Left ventricle myocardium inferior (tissue), 1 donor: ENCODE measurements at regions not wholly inside any gene's neighbourhood (a gene's known extent, or its start where the extent isn't known, plus 50 kb on each side); places are given as distances from the start of the nearest gene placed in this dataset.

Source experiments
- DNase-seq: peaks from one replicate; pipeline ENCODE4 v3.0.0-alpha.2; 2020
- H3K27ac ChIP-seq: fragments of 200-600 bp; replicated peaks from 2 replicates; pipeline ENCODE4 v1.8.0; 2021
- H3K27me3 ChIP-seq: fragments of 200-600 bp; 2 replicates; pipeline ENCODE4 v1.8.0; 2021; ENCODE audit warnings: low read depth
- H3K36me3 ChIP-seq: fragments of 200-600 bp; 2 replicates; pipeline ENCODE4 v1.8.0; 2021
- H3K4me1 ChIP-seq: fragments of 200-600 bp; 2 replicates; pipeline ENCODE4 v1.8.0; 2021
- H3K4me3 ChIP-seq: fragments of 200-600 bp; 2 replicates; pipeline ENCODE4 v1.8.0; 2021; ENCODE audit warnings: mild to moderate bottlenecking, moderate library complexity
- H3K9me3 ChIP-seq: fragments of 200-600 bp; replicated peaks from 2 replicates; pipeline ENCODE4 v1.8.0; 2021
- intact Hi-C: fragments of 100-400 bp; cut with micrococcal nuclease; formaldehyde crosslinking; loops from one replicate; pipeline ENCODE4 v1.11.0; 2022
- TF ChIP-seq, protein P1 (sequence below): fragments of 200-600 bp; IDR thresholded peaks from 2 replicates; pipeline ENCODE4 v1.8.0; 2021; ENCODE audit warnings: antibody characterized with exemption, mild to moderate bottlenecking, borderline replicate concordance
- donor health status: DM: no; HTN: yes; CAD: no; lungs with severe emphysema.

DNA sequence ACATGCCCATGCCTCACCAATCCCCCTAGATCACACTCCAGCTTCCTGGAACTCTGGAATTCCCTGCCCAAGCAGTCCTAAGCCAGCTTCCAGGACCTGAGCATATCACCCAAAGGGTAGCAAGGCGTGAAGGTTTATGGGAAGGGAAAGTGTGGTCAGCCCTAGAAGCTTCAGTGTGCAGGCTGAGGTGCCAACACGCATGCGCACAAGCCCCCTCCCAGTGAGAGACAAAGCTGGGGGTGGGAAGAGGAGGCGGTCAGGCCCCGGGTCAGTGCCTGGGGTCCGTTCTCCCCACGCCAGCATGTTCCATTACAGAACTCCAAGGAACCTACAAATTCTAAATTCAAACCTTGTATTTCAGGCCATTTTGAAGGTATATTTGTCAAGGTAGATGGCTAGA, 103.6 kb upstream of the C7orf33 start:
- Histone ChIP-seq H3K4me3 (no peak overlapping the region), H3K27me3 (peaks cover 37% of the 10 kb centered on the region), H3K36me3 (no peaks in the 10 kb centered on the region), H3K27ac (no peak overlapping the region), H3K9me3 (peaks cover under 1% of the 10 kb centered on the region), H3K4me1 (no peaks in the 10 kb centered on the region)
- DNase-seq = no peak
- TF ChIP-seq, protein P1, sequence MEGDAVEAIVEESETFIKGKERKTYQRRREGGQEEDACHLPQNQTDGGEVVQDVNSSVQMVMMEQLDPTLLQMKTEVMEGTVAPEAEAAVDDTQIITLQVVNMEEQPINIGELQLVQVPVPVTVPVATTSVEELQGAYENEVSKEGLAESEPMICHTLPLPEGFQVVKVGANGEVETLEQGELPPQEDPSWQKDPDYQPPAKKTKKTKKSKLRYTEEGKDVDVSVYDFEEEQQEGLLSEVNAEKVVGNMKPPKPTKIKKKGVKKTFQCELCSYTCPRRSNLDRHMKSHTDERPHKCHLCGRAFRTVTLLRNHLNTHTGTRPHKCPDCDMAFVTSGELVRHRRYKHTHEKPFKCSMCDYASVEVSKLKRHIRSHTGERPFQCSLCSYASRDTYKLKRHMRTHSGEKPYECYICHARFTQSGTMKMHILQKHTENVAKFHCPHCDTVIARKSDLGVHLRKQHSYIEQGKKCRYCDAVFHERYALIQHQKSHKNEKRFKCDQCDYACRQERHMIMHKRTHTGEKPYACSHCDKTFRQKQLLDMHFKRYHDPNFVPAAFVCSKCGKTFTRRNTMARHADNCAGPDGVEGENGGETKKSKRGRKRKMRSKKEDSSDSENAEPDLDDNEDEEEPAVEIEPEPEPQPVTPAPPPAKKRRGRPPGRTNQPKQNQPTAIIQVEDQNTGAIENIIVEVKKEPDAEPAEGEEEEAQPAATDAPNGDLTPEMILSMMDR = no peak
- intact Hi-C loops = no loop called here

DNA sequence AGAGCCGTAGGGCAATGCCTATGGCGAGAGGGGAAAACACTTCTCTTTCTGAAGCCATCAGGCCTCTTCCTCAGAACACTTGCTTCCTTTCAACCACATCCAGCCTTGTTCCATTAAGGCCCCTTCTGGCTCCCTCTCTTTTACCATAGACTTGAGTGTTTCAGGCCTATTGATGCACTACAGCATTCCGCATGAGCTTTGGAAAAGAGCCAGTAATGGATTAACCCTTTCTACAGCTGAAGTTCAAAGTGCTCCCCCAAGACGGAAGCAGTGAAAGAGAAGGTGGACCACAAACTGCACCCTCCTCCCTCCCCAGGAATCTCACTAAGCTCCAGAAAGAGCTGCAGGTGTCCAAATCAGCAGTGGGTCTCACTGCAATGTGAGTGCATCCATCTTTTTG, 102.7 kb upstream of the C7orf33 start:
- Histone ChIP-seq H3K27ac (no peak overlapping the region), H3K9me3 (peaks cover 10% of the 10 kb centered on the region), H3K27me3 (peaks cover 41% of the 10 kb centered on the region), H3K4me3 (no peak overlapping the region), H3K4me1 (no peaks in the 10 kb centered on the region), H3K36me3 (no peaks in the 10 kb centered on the region)
- DNase-seq = no peak
- intact Hi-C loops = no loop called here
- TF ChIP-seq, protein P1 = no peak

DNA sequence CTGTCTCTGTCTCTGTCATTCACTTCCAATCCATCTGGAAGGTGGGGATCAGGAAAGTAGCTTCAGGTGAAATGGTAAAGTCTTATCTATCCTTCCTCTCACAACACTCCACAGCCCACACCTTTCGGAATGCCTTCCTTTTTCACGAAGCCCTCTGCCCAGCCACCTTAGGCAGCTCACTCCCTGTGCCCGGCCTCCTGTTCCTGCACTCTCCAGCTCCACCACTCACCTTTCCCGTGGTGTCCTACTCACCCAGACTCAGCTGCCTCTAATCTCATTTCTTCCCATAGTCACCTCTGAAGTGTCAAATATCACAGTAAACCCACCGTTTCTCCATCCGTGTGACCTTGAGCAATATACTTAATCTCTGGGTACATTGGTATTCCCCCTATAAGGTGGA, 100.9 kb upstream of the C7orf33 start:
- TF ChIP-seq, protein P1 = no peak
- Histone ChIP-seq H3K4me1 (no peaks in the 10 kb centered on the region), H3K9me3 (peaks cover 14% of the 10 kb centered on the region), H3K27ac (no peak overlapping the region), H3K36me3 (no peaks in the 10 kb centered on the region), H3K4me3 (no peak overlapping the region), H3K27me3 (peaks cover 42% of the 10 kb centered on the region)
- intact Hi-C loops = no loop called here
- no peak for DNase-seq

DNA sequence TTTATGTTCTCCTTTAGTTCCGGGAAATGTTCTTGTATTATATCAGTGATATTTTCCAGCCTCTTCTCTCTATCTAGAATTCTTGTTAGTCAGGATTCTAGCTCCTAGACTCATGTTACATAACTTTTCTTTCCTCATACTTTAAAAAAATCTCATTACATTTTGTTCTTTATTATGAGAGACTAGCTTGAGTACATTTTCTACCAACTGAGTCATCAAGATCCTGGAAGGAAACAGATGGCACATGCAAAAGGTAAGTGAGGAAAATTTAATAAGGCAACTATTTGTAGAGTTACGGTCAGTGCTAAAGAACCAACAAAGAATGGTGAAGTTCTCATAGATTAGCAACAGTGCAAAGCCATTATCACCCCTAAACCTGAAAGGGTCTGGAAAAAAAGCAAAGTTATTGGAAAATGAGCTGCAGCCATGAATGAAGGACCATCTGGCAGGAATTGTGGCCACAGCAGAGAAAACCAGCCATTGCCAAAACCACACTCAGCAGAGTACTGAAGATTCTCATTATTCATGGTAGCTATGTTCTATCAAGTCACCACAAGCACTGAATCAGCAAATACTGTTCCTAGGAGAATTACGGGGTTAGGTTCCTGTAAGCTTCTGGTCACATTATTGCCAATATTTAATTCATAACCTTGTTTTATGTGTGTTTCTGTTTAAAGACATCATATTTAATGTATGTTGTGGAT, 98.3 kb upstream of the C7orf33 start:
- Histone ChIP-seq H3K9me3 (peaks cover 14% of the 10 kb centered on the region), H3K36me3 (no peaks in the 10 kb centered on the region), H3K4me3 (no peak overlapping the region), H3K4me1 (no peaks in the 10 kb centered on the region), H3K27ac (no peak overlapping the region), H3K27me3 (peaks cover 42% of the 10 kb centered on the region)
- no peak for DNase-seq
- intact Hi-C loops = no loop called here
- TF ChIP-seq, protein P1 = no peak

DNA sequence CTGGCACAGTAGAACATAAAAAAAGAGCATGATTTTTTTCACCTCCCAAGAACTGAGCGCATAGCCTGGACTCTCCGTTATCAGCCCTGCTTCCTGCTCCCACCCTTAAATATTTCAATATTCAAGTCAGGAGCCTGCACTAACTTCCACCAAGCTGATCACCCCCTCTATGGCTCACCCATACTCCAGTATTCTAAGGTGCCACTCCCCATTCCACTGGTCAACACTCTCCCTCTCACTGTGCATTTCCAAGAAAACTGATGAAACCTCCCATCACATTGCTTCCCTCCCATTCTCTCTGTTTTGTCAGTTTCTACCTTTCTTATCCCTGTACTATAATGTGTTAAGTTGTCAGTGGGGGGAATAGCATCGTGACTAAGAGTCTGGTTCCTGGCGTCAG, 95.0 kb upstream of the C7orf33 start:
- intact Hi-C loops = no loop called here

More for the DNA sequence above, 95.0 kb upstream of the C7orf33 start:
- Histone ChIP-seq H3K9me3 (peaks cover 14% of the 10 kb centered on the region), H3K27me3 (peaks cover 52% of the 10 kb centered on the region), H3K27ac (no peak overlapping the region), H3K4me3 (no peak overlapping the region), H3K4me1 (no peaks in the 10 kb centered on the region), H3K36me3 (no peaks in the 10 kb centered on the region)
- no peak for DNase-seq
- TF ChIP-seq, protein P1 = no peak
